ENCODE measurements at regions not wholly inside any gene's neighbourhood (a gene's known extent, or its start where the extent isn't known, plus 50 kb on each side); places are given as distances from the start of the nearest gene placed in this dataset.

GRCh38 chr20:50363027-50363426, 147.2 kb upstream of the PTPN1 start:
- no peak for DNase-seq

- no peak for DNase-seq
Observed at GRCh38 chr20:50363479-50363878, 146.7 kb upstream of the PTPN1 start.

GRCh38 chr20:50364542-50364941, 145.6 kb upstream of the PTPN1 start:
- no peak for DNase-seq

- DNase-seq, result peak; percentile 58
Observed at GRCh38 chr20:50366270-50367103, 143.7 kb upstream of the PTPN1 start.

GRCh38 chr20:50367104-50367674, 143.0 kb upstream of the PTPN1 start:
- no peak for DNase-seq

- DNase-seq, result no peak
Observed at GRCh38 chr20:50367739-50368375, 142.3 kb upstream of the PTPN1 start.

GRCh38 chr20:50368386-50368785, 141.8 kb upstream of the PTPN1 start:
- DNase-seq, result no peak

GRCh38 chr20:50368813-50369224, 141.4 kb upstream of the PTPN1 start:
- DNase-seq, result no peak

GRCh38 chr20:50369225-50370035, 140.8 kb upstream of the PTPN1 start:
- no peak for DNase-seq

- no peak for DNase-seq
Observed at GRCh38 chr20:50370036-50370566, 140.1 kb upstream of the PTPN1 start.

GRCh38 chr20:50371878-50372769, 138.1 kb upstream of the PTPN1 start:
- no peak for DNase-seq

- DNase-seq, result no peak
Observed at GRCh38 chr20:50372770-50373088, 137.5 kb upstream of the PTPN1 start.

GRCh38 chr20:50373674-50374286, 136.4 kb upstream of the PTPN1 start:
- DNase-seq, result no peak

GRCh38 chr20:50374541-50375078, 135.6 kb upstream of the PTPN1 start:
- DNase-seq, result no peak

GRCh38 chr20:50376179-50376887, 133.8 kb upstream of the PTPN1 start:
- no peak for DNase-seq

- DNase-seq, result no peak
Observed at GRCh38 chr20:50376888-50377459, 133.2 kb upstream of the PTPN1 start.

GRCh38 chr20:50378170-50379000, 131.8 kb upstream of the PTPN1 start:
- DNase-seq, result no peak

GRCh38 chr20:50379049-50379990, 130.9 kb upstream of the PTPN1 start:
- DNase-seq, result peak; percentile 83

All from right hindlimb (tissue), 1 donor.